GM12878 (cell line): ENCODE measurements at regions not wholly inside any gene's neighbourhood (a gene's known extent, or its start where the extent isn't known, plus 50 kb on each side); places are given as distances from the start of the nearest gene placed in this dataset.

Experiments
- ATAC-seq: fragments of 200-7000 bp; cut with Tn5 transposase; 3 replicates; pipeline ENCODE4 v1.9.1; 2020; ENCODE audit warnings: mild to moderate bottlenecking, moderate library complexity
- BruUV-seq: library from RNA; stranded (reverse); fragments of 400-500 nt; replicated peaks from 2 replicates; lab custom pipeline; 2021; lab: Mats Ljungman, UMichigan
- CTCF ChIA-PET: fragments of 300-600 bp; sonication (Branson Sonifier 250); formaldehyde crosslinking; extraction: SDS; loops from one replicate; lab custom pipeline; 2021; ENCODE audit warnings: inconsistent platforms; lab: Yijun Ruan, JAX
- POLR2A ChIA-PET: fragments of 350-600 bp; formaldehyde crosslinking; extraction: SDS; loops from one replicate; lab custom pipeline; 2021; ENCODE audit warnings: inconsistent platforms; lab: Charles Lee
- RAD21 ChIA-PET: fragments of 300-600 bp; sonication (Branson Sonifier 250); formaldehyde crosslinking; loops from one replicate; lab custom pipeline; 2023; ENCODE audit warnings: antibody characterized with exemption; ENCODE audit not compliant: unreplicated experiment; lab: Charles Lee
- SMC1A ChIA-PET: fragments of 300-600 bp; sonication (Branson Sonifier 250); formaldehyde crosslinking; loops from one replicate; lab custom pipeline; 2023; ENCODE audit not compliant: unreplicated experiment, uncharacterized antibody; lab: Charles Lee
- DNase-seq: peaks from one replicate; pipeline ENCODE4 v3.0.0-alpha.2; 2011; ENCODE audit warnings: low read depth, low spot score
- FAIRE-seq: peaks from 3 replicates; lab custom pipeline; 2011; peaks lifted over from hg19 to GRCh38; lab: Jason Lieb, UNC
- H2AFZ ChIP-seq: 2 replicates; pipeline ENCODE4 v1.6.0; 2011; ENCODE audit warnings: low read depth, low read length, control low read depth; ENCODE audit not compliant: control insufficient read depth
- H3K27ac ChIP-seq: 2 replicates; pipeline ENCODE4 v1.5.1; 2011; ENCODE audit warnings: control low read depth; ENCODE audit not compliant: control insufficient read depth, insufficient read depth
- H3K27me3 ChIP-seq, 2 experiments: replicated peaks in 1 of 2; 2 replicates each; pipeline versions ENCODE4 v1.6.0 to v1.6.1; 2011; ENCODE audit warnings: low read length in 1 of 2; ENCODE audit not compliant: control insufficient read depth in 2 of 2, insufficient read depth in 2 of 2
- H3K36me3 ChIP-seq, 2 experiments: 2 replicates each; pipeline ENCODE4 v1.5.1; 2011; ENCODE audit warnings: low read length in 1 of 2; ENCODE audit not compliant: control insufficient read depth in 2 of 2, insufficient read depth in 2 of 2
- H3K4me1 ChIP-seq: 2 replicates; pipeline ENCODE4 v1.6.1; 2011; ENCODE audit warnings: mild to moderate bottlenecking, low read length, moderate library complexity, mixed read lengths; ENCODE audit not compliant: control insufficient read depth, insufficient read depth
- H3K4me2 ChIP-seq: 2 replicates; pipeline ENCODE4 v1.6.0; 2011; ENCODE audit warnings: control low read depth; ENCODE audit not compliant: control insufficient read depth, insufficient read depth
- H3K4me3 ChIP-seq: fragments of 200-600 bp; sonication (generic); 2 replicates; pipeline ENCODE4 v1.5.1; 2016
- H3K79me2 ChIP-seq: 2 replicates; pipeline ENCODE4 v1.6.0; 2011; ENCODE audit warnings: low read length; ENCODE audit not compliant: control insufficient read depth, insufficient read depth
- H3K9ac ChIP-seq: 2 replicates; pipeline ENCODE4 v1.8.0; 2011; ENCODE audit warnings: low read length, control low read depth, mixed read lengths; ENCODE audit not compliant: control insufficient read depth, insufficient read depth
- H3K9me3 ChIP-seq: replicated peaks from 3 replicates; pipeline ENCODE4 v1.5.1; 2011; ENCODE audit warnings: mild to moderate bottlenecking, low read length; ENCODE audit not compliant: control insufficient read depth, insufficient read depth
- H4K20me1 ChIP-seq: 2 replicates; pipeline ENCODE4 v1.6.0; 2011; ENCODE audit not compliant: control insufficient read depth, insufficient read depth
- BCL11A ChIP-seq: IDR thresholded peaks from 2 replicates; pipeline ENCODE4 v1.6.1; 2011; ENCODE audit warnings: low read depth, low read length
- GABPA ChIP-seq: IDR thresholded peaks from 2 replicates; pipeline ENCODE4 v1.6.1; 2014; ENCODE audit warnings: antibody characterized with exemption, low read depth, mild to moderate bottlenecking, inconsistent platforms
- KAT2A ChIP-seq: conservative IDR thresholded peaks from 2 replicates; pipeline ENCODE4 v1.6.1; 2011; ENCODE audit warnings: low read depth, low read length; ENCODE audit not compliant: control insufficient read depth
- NR2F1 ChIP-seq: fragments of 450-650 bp; conservative IDR thresholded peaks from 2 replicates; pipeline ENCODE4 v1.6.1; 2017; ENCODE audit warnings: mild to moderate bottlenecking
- RBBP5 ChIP-seq: fragments of 200-600 bp; sonication (generic); conservative IDR thresholded peaks from 2 replicates; pipeline ENCODE4 v1.6.1; 2016
- SMAD1 ChIP-seq: fragments of 450-650 bp; IDR thresholded peaks from 2 replicates; pipeline ENCODE4 v1.6.1; 2018; ENCODE audit warnings: mild to moderate bottlenecking, low read depth; ENCODE audit not compliant: partially characterized antibody
- SPI1 ChIP-seq: IDR thresholded peaks from 2 replicates; pipeline ENCODE4 v1.6.1; 2011; ENCODE audit warnings: low read depth, mild to moderate bottlenecking, low read length, moderate library complexity, borderline replicate concordance; ENCODE audit not compliant: insufficient read depth
- SREBF1 ChIP-seq: IDR thresholded peaks from 2 replicates; pipeline ENCODE4 v1.6.1; 2012; ENCODE audit warnings: mild to moderate bottlenecking, low read length
- TBL1XR1 ChIP-seq: IDR thresholded peaks from 2 replicates; pipeline ENCODE4 v1.6.1; 2012; ENCODE audit warnings: low read depth, low read length, improper control_type of control experiment
- WGBS: methylation state at CpG from one replicate; pipeline ENCODE4 v1.1.6; 2016; ENCODE audit warnings: low lambda C conversion rate; ENCODE audit not compliant: insufficient replicate concordance, insufficient coverage; ENCODE audit errors: missing lambda C conversion rate; 5-methylcytosine and 5-hydroxymethylcytosine counted together
- in situ Hi-C: fragments of 300-500 bp; cut with MboI; formaldehyde crosslinking; loops from 9 replicates; pipeline ENCODE4 v1.14.3; 2018; ENCODE audit warnings: mixed read lengths
- intact Hi-C: fragments of 100-400 bp; cut with micrococcal nuclease; formaldehyde crosslinking; loops from one replicate; pipeline ENCODE4 v1.14.2; 2022; ENCODE audit not compliant: unreplicated experiment
- TF ChIP-seq, protein P1 (sequence below): IDR thresholded peaks from 2 replicates; pipeline ENCODE4 v1.6.1; 2011; ENCODE audit warnings: borderline replicate concordance, low read depth, mild to moderate bottlenecking, moderate library complexity, mixed read lengths, low read length; ENCODE audit not compliant: insufficient read depth; ENCODE audit errors: extremely low read length
- TF ChIP-seq, protein P2 (sequence below): fragments of 450-650 bp; formaldehyde crosslinking; IDR thresholded peaks from 2 replicates; pipeline ENCODE4 v1.4.0; 2022; ENCODE audit warnings: mild to moderate bottlenecking, moderate library complexity
- TF ChIP-seq, protein P3 (sequence below): IDR thresholded peaks from 2 replicates; pipeline ENCODE4 v1.6.1; 2012; ENCODE audit warnings: low read depth, low read length, improper control_type of control experiment

DNA sequence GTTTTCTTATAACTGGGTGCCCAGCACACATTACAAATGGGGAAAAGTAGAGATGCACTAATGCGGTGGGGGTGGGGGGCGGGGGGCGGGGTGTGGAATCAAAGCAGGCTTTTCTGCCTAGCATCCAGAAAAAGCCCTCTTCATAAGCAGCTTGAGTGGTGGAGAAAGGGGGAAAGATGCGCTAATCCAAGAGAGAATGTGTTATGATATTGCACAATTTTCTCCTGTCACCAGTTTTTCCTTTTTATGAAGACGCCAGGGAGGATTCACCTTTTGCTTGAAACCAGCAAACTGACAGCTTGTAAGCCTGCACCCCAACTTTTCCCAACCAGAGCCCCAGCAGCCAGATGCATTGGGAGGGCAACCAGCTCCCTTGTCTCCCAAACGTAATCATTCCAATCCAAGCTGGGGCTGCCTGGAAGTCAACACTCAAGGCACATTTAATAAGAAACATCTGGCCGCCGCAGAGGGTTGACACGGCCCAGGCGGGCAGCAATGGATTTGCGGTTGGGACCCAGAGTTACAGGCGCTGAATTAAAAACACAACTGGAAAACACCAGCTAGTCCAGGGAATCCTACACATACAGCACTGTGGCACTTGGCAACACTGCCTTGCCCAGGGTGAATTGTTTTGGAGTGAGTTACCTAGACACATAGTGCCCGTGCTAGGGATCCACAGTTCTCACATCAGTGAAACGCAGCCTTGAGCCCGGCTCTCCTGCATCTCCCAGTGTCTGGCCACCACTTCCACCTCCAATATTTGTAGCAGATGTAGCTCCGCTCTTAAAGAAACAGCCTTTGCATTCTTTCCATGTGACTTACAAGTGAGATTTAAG, 218.5 kb upstream of the PRICKLE2 start:
- Histone ChIP-seq H3K9ac (no peak overlapping the region), H4K20me1 (no peaks in the 10 kb centered on the region), H3K4me2 (no peak overlapping the region), H3K27ac (no peak overlapping the region), H3K27me3 (peaks cover 3 to 5% of the 10 kb centered on the region in 2 experiments; a peak in 2 of 4 replicates), H3K4me1 (no peaks in the 10 kb centered on the region; the same call in 1 of the 2 replicates), H3K4me3 (no peak overlapping the region), H2AFZ (no peak overlapping the region), H3K36me3 (no peaks in the 10 kb centered on the region), H3K79me2 (no peaks in the 10 kb centered on the region), H3K9me3 (no peaks in the 10 kb centered on the region)
- ChIA-PET CTCF (interaction anchor here (1.0 to 1.7 kb wide), 3 partner anchors 20 to 44 kb away, joined by 3 to 6 read pairs (median 4); no protein-coding TSS in a partner anchor), SMC1A (interaction anchor here (1.0 to 8.1 kb wide), 5 partner anchors 11 to 30 kb away, joined by 3 to 40 read pairs (median 4); no protein-coding TSS in a partner anchor), RAD21 (interaction anchor here (0.6 to 1.2 kb wide), 5 partner anchors 13 to 220 kb away, joined by 3 to 4 read pairs (median 3); no protein-coding TSS in a partner anchor), POLR2A (interaction anchor here (0.8 kb wide), 1 partner anchor 26 kb away, joined by 4 read pairs; no protein-coding TSS in a partner anchor)
- intact Hi-C loops = no loop called here
- no peak for TF ChIP-seq BCL11A
- no peak for TF ChIP-seq SPI1
- TF ChIP-seq NR2F1 = no peak
- no peak for TF ChIP-seq SMAD1
- TF ChIP-seq, protein P1, sequence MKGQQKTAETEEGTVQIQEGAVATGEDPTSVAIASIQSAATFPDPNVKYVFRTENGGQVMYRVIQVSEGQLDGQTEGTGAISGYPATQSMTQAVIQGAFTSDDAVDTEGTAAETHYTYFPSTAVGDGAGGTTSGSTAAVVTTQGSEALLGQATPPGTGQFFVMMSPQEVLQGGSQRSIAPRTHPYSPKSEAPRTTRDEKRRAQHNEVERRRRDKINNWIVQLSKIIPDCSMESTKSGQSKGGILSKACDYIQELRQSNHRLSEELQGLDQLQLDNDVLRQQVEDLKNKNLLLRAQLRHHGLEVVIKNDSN = no peak
- no peak for TF ChIP-seq SREBF1
- TF ChIP-seq TBL1XR1 = no peak
- TF ChIP-seq GABPA = no peak
- TF ChIP-seq, protein P2, sequence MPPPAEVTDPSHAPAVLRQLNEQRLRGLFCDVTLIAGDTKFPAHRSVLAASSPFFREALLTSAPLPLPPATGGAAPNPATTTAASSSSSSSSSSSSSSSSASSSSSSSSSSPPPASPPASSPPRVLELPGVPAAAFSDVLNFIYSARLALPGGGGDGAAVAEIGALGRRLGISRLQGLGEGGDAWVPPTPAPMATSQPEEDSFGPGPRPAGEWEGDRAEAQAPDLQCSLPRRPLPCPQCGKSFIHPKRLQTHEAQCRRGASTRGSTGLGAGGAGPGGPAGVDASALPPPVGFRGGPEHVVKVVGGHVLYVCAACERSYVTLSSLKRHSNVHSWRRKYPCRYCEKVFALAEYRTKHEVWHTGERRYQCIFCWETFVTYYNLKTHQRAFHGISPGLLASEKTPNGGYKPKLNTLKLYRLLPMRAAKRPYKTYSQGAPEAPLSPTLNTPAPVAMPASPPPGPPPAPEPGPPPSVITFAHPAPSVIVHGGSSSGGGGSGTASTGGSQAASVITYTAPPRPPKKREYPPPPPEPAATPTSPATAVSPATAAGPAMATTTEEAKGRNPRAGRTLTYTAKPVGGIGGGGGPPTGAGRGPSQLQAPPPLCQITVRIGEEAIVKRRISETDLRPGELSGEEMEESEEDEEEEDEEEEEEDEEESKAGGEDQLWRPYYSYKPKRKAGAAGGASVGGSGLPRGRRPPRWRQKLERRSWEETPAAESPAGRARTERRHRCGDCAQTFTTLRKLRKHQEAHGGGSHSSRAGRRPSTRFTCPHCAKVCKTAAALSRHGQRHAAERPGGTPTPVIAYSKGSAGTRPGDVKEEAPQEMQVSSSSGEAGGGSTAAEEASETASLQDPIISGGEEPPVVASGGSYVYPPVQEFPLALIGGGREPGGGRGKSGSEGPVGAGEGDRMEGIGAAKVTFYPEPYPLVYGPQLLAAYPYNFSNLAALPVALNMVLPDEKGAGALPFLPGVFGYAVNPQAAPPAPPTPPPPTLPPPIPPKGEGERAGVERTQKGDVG = no peak
- TF ChIP-seq RBBP5 = no peak
- no peak for TF ChIP-seq KAT2A
- TF ChIP-seq, protein P3, sequence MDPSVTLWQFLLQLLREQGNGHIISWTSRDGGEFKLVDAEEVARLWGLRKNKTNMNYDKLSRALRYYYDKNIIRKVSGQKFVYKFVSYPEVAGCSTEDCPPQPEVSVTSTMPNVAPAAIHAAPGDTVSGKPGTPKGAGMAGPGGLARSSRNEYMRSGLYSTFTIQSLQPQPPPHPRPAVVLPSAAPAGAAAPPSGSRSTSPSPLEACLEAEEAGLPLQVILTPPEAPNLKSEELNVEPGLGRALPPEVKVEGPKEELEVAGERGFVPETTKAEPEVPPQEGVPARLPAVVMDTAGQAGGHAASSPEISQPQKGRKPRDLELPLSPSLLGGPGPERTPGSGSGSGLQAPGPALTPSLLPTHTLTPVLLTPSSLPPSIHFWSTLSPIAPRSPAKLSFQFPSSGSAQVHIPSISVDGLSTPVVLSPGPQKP = no peak
- no peak for FAIRE-seq
- DNase-seq = no peak
- in situ Hi-C loops = no loop called here
- ATAC-seq = no peak
- no TSS peak for BruUV-seq
- 37% methylated on average over 16 of the region's 16 CpGs for WGBS
